ENCODE measurements at regions not wholly inside any gene's neighbourhood (a gene's known extent, or its start where the extent isn't known, plus 50 kb on each side); places are given as distances from the start of the nearest gene placed in this dataset.
"Not testable (repeated sequence)": the region's sequence is repeated elsewhere in the genome, so short reads cannot be mapped to it uniquely, and the experiment has no call there.

GRCh38 chr4:11996581-11996980 is 567.9 kb upstream of the HS3ST1 start:
- H3K4me1 Mint-ChIP-seq, H3K36me3 Mint-ChIP-seq, H3K27me3 Mint-ChIP-seq, H3K4me3 Mint-ChIP-seq, CTCF ChIA-PET, H3K27ac Mint-ChIP-seq, DNase-seq: not testable (repeated sequence)
- H3K9me3 Mint-ChIP-seq = peaks cover 18% of the 10 kb centered on the region

- Mint-ChIP-seq H3K27ac (no peak overlapping the region), H3K27me3 (no peaks in the 10 kb centered on the region), H3K9me3 (no peaks in the 10 kb centered on the region), H3K36me3 (no peaks in the 10 kb centered on the region), H3K4me3 (no peak overlapping the region), H3K4me1 (no peaks in the 10 kb centered on the region)
- no peak for DNase-seq
- CTCF ChIA-PET = no interaction called here
These were observed 548.1 kb upstream of the HS3ST1 start for GRCh38 chr4:11976726-11977263.

GRCh38 chr4:11973270-11973669 is 544.6 kb upstream of the HS3ST1 start:
- no peaks in the 10 kb centered on the region for H3K4me1 Mint-ChIP-seq
- CTCF ChIA-PET = no interaction called here
- DNase-seq = no peak
- no peak overlapping the region for H3K4me3 Mint-ChIP-seq
- no peaks in the 10 kb centered on the region for H3K9me3 Mint-ChIP-seq
- no peak overlapping the region for H3K27ac Mint-ChIP-seq
- no peaks in the 10 kb centered on the region for H3K36me3 Mint-ChIP-seq
- no peaks in the 10 kb centered on the region for H3K27me3 Mint-ChIP-seq

GRCh38 chr4:11970754-11971153 is 542.1 kb upstream of the HS3ST1 start:
- Mint-ChIP-seq H3K27ac (no peak overlapping the region), H3K36me3 (no peaks in the 10 kb centered on the region), H3K4me1 (no peaks in the 10 kb centered on the region), H3K27me3 (no peaks in the 10 kb centered on the region), H3K9me3 (no peaks in the 10 kb centered on the region), H3K4me3 (no peak overlapping the region)
- DNase-seq = no peak
- CTCF ChIA-PET = no interaction called here

- CTCF ChIA-PET = no interaction called here
- Mint-ChIP-seq H3K27ac (no peak overlapping the region), H3K4me3 (no peak overlapping the region), H3K9me3 (peaks cover 1% of the 10 kb centered on the region), H3K27me3 (no peaks in the 10 kb centered on the region), H3K36me3 (no peaks in the 10 kb centered on the region), H3K4me1 (no peaks in the 10 kb centered on the region)
- DNase-seq = no peak
These were observed 538.1 kb upstream of the HS3ST1 start for GRCh38 chr4:11966782-11967181.

GRCh38 chr4:11954093-11954492 is 525.4 kb upstream of the HS3ST1 start:
- no peak for DNase-seq

GRCh38 chr4:11949355-11949754 is 520.7 kb upstream of the HS3ST1 start:
- no peak for DNase-seq
- Mint-ChIP-seq H3K27ac (no peak overlapping the region), H3K4me1 (no peaks in the 10 kb centered on the region), H3K4me3 (no peak overlapping the region), H3K36me3 (no peaks in the 10 kb centered on the region), H3K27me3 (no peaks in the 10 kb centered on the region), H3K9me3 (no peaks in the 10 kb centered on the region)
- CTCF ChIA-PET = no interaction called here

More at GRCh38 chr4:11954093-11954492, 525.4 kb upstream of the HS3ST1 start:
- Mint-ChIP-seq H3K27ac (no peak overlapping the region), H3K27me3 (no peaks in the 10 kb centered on the region), H3K4me1 (no peaks in the 10 kb centered on the region), H3K9me3 (no peaks in the 10 kb centered on the region), H3K4me3 (no peak overlapping the region), H3K36me3 (no peaks in the 10 kb centered on the region)
- CTCF ChIA-PET = no interaction called here

GRCh38 chr4:11947629-11948028 is 518.9 kb upstream of the HS3ST1 start:
- H3K36me3 Mint-ChIP-seq, H3K27me3 Mint-ChIP-seq, H3K4me3 Mint-ChIP-seq, H3K4me1 Mint-ChIP-seq, CTCF ChIA-PET, H3K9me3 Mint-ChIP-seq, DNase-seq, H3K27ac Mint-ChIP-seq: not testable (repeated sequence)

- Mint-ChIP-seq H3K36me3 (no peaks in the 10 kb centered on the region), H3K4me3 (no peak overlapping the region), H3K27ac (no peak overlapping the region), H3K4me1 (no peaks in the 10 kb centered on the region), H3K9me3 (peaks cover 2% of the 10 kb centered on the region), H3K27me3 (no peaks in the 10 kb centered on the region)
- DNase-seq = no peak
- CTCF ChIA-PET = no interaction called here
These were observed 509.2 kb upstream of the HS3ST1 start for GRCh38 chr4:11937941-11938340.

- no peaks in the 10 kb centered on the region for H3K36me3 Mint-ChIP-seq
- no peaks in the 10 kb centered on the region for H3K4me1 Mint-ChIP-seq
- H3K9me3 Mint-ChIP-seq = peaks cover 5% of the 10 kb centered on the region
- no peaks in the 10 kb centered on the region for H3K27me3 Mint-ChIP-seq
- CTCF ChIA-PET = interaction anchor here (0.9 kb wide), 1 partner anchor 13 kb away, joined by 3 read pairs; no protein-coding TSS in a partner anchor
- no peak overlapping the region for H3K4me3 Mint-ChIP-seq
- no peak for DNase-seq
- H3K27ac Mint-ChIP-seq = no peak overlapping the region
These were observed 502.6 kb upstream of the HS3ST1 start for GRCh38 chr4:11931266-11931820.

GRCh38 chr4:11929080-11929479 is 500.4 kb upstream of the HS3ST1 start:
- CTCF ChIA-PET = no interaction called here
- no peaks in the 10 kb centered on the region for H3K27me3 Mint-ChIP-seq

GRCh38 chr4:11919316-11919715 is 490.6 kb upstream of the HS3ST1 start:
- no peak overlapping the region for H3K4me3 Mint-ChIP-seq
- CTCF ChIA-PET = interaction anchor here (1.1 kb wide), 1 partner anchor 13 kb away, joined by 3 read pairs; no protein-coding TSS in a partner anchor

More at GRCh38 chr4:11929080-11929479, 500.4 kb upstream of the HS3ST1 start:
- peaks cover 5% of the 10 kb centered on the region for H3K9me3 Mint-ChIP-seq
- no peak overlapping the region for H3K27ac Mint-ChIP-seq
- H3K4me3 Mint-ChIP-seq = no peak overlapping the region
- no peaks in the 10 kb centered on the region for H3K4me1 Mint-ChIP-seq
- DNase-seq = no peak
- no peaks in the 10 kb centered on the region for H3K36me3 Mint-ChIP-seq

GRCh38 chr4:11914406-11914805 is 485.7 kb upstream of the HS3ST1 start:
- CTCF ChIA-PET = no interaction called here
- H3K36me3 Mint-ChIP-seq = no peaks in the 10 kb centered on the region
- DNase-seq = no peak
- no peaks in the 10 kb centered on the region for H3K9me3 Mint-ChIP-seq
- no peaks in the 10 kb centered on the region for H3K27me3 Mint-ChIP-seq
- H3K4me1 Mint-ChIP-seq = no peaks in the 10 kb centered on the region
- H3K4me3 Mint-ChIP-seq = no peak overlapping the region
- H3K27ac Mint-ChIP-seq = no peak overlapping the region

More at GRCh38 chr4:11919316-11919715, 490.6 kb upstream of the HS3ST1 start:
- no peak for DNase-seq
- Mint-ChIP-seq H3K27me3 (no peaks in the 10 kb centered on the region), H3K27ac (no peak overlapping the region), H3K36me3 (no peaks in the 10 kb centered on the region), H3K4me1 (no peaks in the 10 kb centered on the region), H3K9me3 (no peaks in the 10 kb centered on the region)

GRCh38 chr4:11912886-11913285 is 484.2 kb upstream of the HS3ST1 start:
- no peak overlapping the region for H3K27ac Mint-ChIP-seq
- no peak for DNase-seq
- H3K36me3 Mint-ChIP-seq = no peaks in the 10 kb centered on the region
- no peak overlapping the region for H3K4me3 Mint-ChIP-seq
- CTCF ChIA-PET = no interaction called here
- H3K4me1 Mint-ChIP-seq = no peaks in the 10 kb centered on the region
- H3K9me3 Mint-ChIP-seq = no peaks in the 10 kb centered on the region
- H3K27me3 Mint-ChIP-seq = no peaks in the 10 kb centered on the region

- no peak overlapping the region for H3K27ac Mint-ChIP-seq
These were observed 482.1 kb upstream of the HS3ST1 start for GRCh38 chr4:11910812-11911211.

More at GRCh38 chr4:11910812-11911211, 482.1 kb upstream of the HS3ST1 start:
- CTCF ChIA-PET = no interaction called here
- Mint-ChIP-seq H3K36me3 (no peaks in the 10 kb centered on the region), H3K27me3 (no peaks in the 10 kb centered on the region), H3K4me3 (no peak overlapping the region), H3K9me3 (no peaks in the 10 kb centered on the region), H3K4me1 (no peaks in the 10 kb centered on the region)
- no peak for DNase-seq

All from activated naive CD4-positive, alpha-beta T cell treated with anti-CD3 and anti-CD28 coated beads, Interleukin-2, amount 10 ng/mL, durations not matched to agents 7 days and 5 days (primary cell).